Ectodermal cell (in vitro differentiated cells): ENCODE measurements at regions not wholly inside any gene's neighbourhood (a gene's known extent, or its start where the extent isn't known, plus 50 kb on each side); places are given as distances from the start of the nearest gene placed in this dataset.
"Not testable (repeated sequence)": the region's sequence is repeated elsewhere in the genome, so short reads cannot be mapped to it uniquely, and the experiment has no call there.

Experiments used
- H3K27ac ChIP-seq: 2 replicates; pipeline ENCODE4 v1.7.0; 2013; ENCODE audit warnings: mild to moderate bottlenecking, low read depth, low read length; ENCODE audit not compliant: insufficient read depth, poor library complexity, severe bottlenecking
- H3K27me3 ChIP-seq: 2 replicates; pipeline ENCODE4 v1.7.0; 2013; ENCODE audit warnings: mild to moderate bottlenecking, low read length; ENCODE audit not compliant: insufficient read depth, control insufficient read depth, poor library complexity, severe bottlenecking
- H3K36me3 ChIP-seq: one replicate; pipeline ENCODE4 v1.7.0; 2013; ENCODE audit warnings: low read length; ENCODE audit not compliant: control insufficient read depth, insufficient read depth
- H3K4me1 ChIP-seq: one replicate; pipeline ENCODE4 v1.7.0; 2013; ENCODE audit warnings: low read length; ENCODE audit not compliant: control insufficient read depth, insufficient read depth
- H3K4me3 ChIP-seq: 2 replicates; pipeline ENCODE4 v1.7.0; 2013; ENCODE audit warnings: low read depth, low read length, control low read depth; ENCODE audit not compliant: insufficient read depth
- H3K9me3 ChIP-seq: 2 replicates; pipeline ENCODE4 v1.7.0; 2013; ENCODE audit warnings: mild to moderate bottlenecking, low read length, moderate library complexity; ENCODE audit not compliant: control insufficient read depth
- WGBS, 2 experiments: methylation state at CpG; one replicate each; pipeline ENCODE4 v1.1.7; 2013; ENCODE audit warnings: missing lambda C conversion rate in 2 of 2; 5-methylcytosine and 5-hydroxymethylcytosine counted together

DNA sequence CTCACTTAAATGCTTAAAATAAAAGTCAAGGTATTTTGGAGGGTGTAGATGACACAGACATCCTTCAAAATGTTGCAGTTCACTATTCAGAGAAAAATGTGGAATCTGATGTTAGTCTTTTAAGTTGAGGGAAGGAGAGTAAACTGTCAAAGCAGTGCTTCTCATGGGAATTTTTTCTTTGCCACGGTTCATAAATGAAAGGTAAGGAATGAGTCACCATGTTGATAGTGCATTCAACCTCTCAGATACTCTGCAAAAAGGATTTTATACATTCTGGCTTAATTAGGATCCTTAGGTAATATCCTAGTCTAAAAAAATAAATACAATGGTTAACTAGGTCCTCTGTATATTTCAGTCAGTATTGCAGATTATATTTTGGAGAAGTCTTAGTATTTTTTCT lies 804.3 kb downstream of the TTLL7 start:
- not testable (repeated sequence) for H3K36me3 ChIP-seq, H3K4me3 ChIP-seq
- 75% methylated on average over 1 of the region's 1 CpG; no CpG with 5 or more reads in 1 of the 2 experiments for WGBS, 2 experiments

DNA sequence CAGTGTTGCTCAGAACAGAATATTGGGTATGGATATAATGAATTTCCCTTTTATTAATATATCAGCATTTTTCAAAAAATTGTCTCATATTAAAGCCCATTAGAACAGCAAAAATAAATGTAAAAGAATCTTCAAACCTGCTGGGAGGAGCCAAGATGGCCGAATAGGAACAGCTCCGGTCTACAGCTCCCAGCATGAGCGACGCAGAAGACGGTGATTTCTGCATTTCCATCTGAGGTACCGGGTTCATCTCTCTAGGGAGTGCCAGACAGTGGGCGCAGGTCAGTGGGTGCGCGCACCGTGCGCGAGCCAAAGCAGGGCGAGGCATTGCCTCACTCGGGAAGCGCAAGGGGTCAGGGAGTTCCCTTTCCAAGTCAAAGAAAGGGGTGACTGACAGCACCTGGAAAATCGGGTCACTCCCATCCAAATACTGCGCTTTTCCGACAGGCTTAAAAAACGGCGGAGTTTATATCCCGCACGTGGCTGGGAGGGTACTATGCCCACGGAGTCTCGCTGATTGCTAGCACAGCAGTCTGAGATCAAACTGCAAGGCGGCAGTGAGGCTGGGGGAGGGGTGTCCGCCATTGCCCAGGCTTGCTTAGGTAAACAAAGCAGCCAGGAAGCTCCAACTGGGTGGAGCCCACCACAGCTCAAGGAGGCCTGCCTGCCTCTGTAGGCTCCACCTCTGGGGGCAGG lies 816.8 kb downstream of the TTLL7 start:
- H3K4me3 ChIP-seq, H3K27ac ChIP-seq, H3K4me1 ChIP-seq, H3K27me3 ChIP-seq, H3K9me3 ChIP-seq, H3K36me3 ChIP-seq: not testable (repeated sequence)
- 73 to 78% methylated on average over 24 of the region's 26 CpGs for WGBS, 2 experiments

More for the DNA sequence above, 804.3 kb downstream of the TTLL7 start:
- not testable (repeated sequence) for H3K9me3 ChIP-seq, H3K4me1 ChIP-seq, H3K27me3 ChIP-seq, H3K27ac ChIP-seq

DNA sequence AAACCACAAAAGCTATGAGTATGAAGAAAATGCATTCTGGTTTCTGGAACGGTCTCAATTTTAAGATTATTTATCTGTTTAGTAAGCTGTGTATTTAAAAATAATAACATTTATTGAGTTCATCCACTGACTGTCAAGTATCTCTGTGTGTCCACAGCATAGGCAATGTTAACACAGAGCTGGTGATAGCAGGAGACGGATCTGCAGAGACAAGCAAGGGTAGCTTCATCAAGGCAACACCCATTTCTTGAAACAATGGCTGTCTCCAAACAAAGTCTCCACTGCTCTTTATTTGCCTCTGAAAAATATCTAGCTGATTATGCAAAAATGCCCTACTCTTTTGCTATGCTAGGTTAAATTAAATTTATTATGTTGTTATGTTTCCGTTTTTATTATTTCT lies 818.3 kb downstream of the TTLL7 start:
- not testable (repeated sequence) for H3K9me3 ChIP-seq, H3K4me3 ChIP-seq, H3K36me3 ChIP-seq, H3K27me3 ChIP-seq, H3K4me1 ChIP-seq, H3K27ac ChIP-seq
- WGBS, 2 experiments = 33 to 74% methylated on average over 1 to 2 of the region's 3 CpGs

DNA sequence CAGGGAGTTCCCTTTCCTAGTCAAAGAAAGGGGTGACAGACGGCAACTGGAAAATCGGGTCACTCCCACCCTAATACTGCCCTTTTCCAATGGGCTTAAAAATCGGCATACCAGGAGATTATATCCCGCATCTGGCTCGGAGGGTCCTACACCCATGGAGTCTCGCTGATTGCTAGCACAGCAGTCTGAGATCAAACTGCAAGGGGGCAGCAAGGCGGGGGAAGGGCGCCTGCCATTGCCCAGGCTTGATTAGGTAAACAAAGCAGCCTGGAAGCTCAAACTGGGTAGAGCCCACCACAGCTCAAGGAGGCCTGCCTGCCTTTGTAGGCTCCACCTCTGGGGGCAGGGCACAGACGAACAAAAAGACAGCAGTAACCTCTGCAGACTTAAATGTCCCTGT lies 831.3 kb downstream of the TTLL7 start:
- H3K36me3 ChIP-seq, H3K9me3 ChIP-seq, H3K4me3 ChIP-seq, H3K4me1 ChIP-seq, H3K27me3 ChIP-seq, H3K27ac ChIP-seq: not testable (repeated sequence)
- WGBS, 2 experiments = 80 to 87% methylated on average over 8 of the region's 9 CpGs

DNA sequence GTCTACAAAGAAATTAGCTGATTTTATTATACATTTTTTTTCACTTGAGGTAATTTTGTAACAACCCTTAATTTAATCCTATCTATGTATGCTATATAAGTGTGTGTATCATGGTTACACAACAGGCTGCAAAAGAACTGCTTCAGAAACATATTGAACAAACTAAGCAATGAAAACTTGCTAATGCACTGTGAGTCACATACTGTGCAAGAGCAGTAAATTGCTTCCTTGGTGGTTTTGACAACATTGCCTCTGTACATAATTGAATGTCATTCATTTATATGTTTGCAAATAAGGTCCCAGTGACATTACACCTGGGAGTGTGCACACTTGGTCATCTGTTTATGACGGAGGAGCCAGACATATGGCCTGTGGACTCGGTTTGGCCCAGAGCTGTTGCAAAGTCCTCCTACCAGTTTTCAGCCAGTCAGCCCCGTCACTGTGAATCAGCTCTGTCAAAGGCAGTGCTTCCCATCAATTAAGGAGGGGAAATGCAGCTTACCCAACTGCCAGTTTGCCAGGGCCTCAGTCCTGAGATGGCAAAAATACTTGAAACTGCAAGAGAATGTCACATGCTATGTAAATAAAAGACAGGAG lies 835.0 kb downstream of the TTLL7 start:
- H3K36me3 ChIP-seq, H3K4me3 ChIP-seq, H3K4me1 ChIP-seq, H3K9me3 ChIP-seq, H3K27ac ChIP-seq, H3K27me3 ChIP-seq: not testable (repeated sequence)
- WGBS, 2 experiments = 80 to 82% methylated on average over 3 of the region's 3 CpGs

DNA sequence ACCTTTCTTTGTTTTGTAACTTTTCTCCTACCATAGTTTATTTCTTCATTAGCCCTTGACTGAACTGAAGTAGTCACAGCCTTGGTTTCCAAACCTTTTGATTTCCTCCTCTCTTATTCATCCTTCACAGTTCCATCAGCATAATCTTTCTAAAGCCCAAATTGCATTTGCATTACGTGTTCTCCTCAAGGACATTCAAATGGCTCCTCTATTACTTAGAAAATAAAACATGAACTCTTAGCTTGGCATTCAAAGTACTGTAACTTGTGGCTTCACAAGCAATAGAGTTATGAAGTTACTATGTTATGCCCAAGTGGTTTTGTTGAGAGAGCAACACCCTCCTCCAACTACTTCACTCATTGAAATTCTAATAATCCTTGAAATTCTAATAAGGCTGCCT lies 840.0 kb downstream of the TTLL7 start:
- H3K36me3 ChIP-seq, H3K27ac ChIP-seq, H3K27me3 ChIP-seq, H3K4me3 ChIP-seq, H3K4me1 ChIP-seq, H3K9me3 ChIP-seq: not testable (repeated sequence)
- no CpG with 5 or more reads among the region's 1 CpG for WGBS, 2 experiments

DNA sequence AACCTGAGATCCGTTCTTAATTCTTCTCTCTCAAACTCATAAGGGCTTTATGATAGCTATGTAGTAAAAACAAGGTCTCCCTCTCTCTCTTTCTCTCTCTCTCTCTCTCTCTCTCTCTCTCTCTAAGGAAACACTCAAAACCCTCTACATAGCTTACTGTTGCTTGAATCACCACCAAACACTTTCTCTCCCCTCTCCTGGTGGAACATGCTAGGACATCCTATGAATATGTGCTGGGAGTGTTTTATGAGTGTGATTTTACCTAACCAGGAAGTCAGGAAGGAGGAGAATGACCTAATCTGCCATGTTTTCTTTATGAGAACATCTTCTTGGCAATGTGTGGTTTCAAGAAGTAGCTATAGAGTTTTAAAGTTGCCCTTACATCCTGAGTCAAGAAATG lies 844.6 kb downstream of the TTLL7 start:
- H3K27me3 ChIP-seq, H3K27ac ChIP-seq, H3K4me3 ChIP-seq, H3K9me3 ChIP-seq, H3K4me1 ChIP-seq, H3K36me3 ChIP-seq: not testable (repeated sequence)
- no CpG with 5 or more reads among the region's 1 CpG for WGBS, 2 experiments

DNA sequence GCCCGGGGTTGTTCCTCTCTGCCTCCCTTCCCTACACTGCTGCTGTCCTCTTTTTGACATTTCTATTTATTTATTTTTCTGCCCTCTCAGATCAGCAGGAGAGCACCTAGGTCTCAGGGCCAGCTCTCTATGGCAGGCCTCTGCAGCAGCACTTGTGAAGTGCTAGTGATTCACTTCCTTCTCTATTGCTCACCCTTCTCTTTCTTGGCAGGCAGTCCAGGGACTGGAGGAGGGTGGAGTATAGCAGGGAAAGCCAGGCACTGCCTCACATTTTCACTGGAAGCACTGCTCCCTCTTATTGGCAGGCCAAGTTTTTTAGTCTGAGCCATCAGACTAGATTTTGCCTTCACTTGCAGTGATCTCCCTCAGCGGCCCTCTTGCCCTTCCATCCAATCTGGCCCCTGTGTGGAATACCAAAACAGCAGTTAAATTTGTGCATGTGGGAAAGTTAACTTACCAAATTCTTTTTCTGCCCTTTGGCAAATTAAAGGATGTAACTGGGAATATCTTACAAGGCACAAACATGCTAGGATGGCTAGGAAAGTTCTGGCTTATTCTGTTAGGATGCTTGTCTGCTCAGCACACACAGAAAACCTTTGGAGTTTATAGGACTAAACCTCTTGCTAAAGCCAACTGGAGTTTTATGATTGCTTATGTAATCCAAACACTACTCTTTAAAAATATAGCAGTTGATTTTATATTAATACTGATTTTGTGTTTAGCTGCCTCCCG lies 847.6 kb downstream of the TTLL7 start:
- whole genome bisulfite sequencing, 2 experiments = no CpG with 5 or more reads among the region's 3 CpGs
- not testable (repeated sequence) for H3K4me3 ChIP-seq, H3K27ac ChIP-seq, H3K27me3 ChIP-seq, H3K36me3 ChIP-seq, H3K4me1 ChIP-seq, H3K9me3 ChIP-seq

DNA sequence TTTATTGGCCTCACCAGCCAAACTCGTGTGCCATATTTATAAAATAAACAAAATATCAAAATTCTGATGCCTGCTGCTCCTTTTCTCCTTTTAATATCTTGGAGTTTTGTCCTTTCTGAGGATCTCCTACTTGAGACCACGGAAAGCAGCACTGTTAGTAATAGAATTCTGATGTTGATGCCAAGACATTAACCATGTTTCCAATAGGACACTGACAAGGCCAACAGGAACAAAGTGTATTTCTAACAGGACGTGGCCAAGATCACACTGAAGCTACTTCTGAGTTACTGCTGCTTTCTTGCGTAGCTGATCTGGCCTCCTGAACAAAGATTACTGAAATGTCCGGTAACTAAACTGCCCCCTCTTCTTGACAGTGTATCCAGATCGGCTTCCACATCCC lies 848.5 kb downstream of the TTLL7 start:
- WGBS, 2 experiments = 91 to 95% methylated on average over 5 to 6 of the region's 6 CpGs
- not testable (repeated sequence) for H3K36me3 ChIP-seq, H3K27ac ChIP-seq, H3K4me1 ChIP-seq, H3K4me3 ChIP-seq, H3K27me3 ChIP-seq, H3K9me3 ChIP-seq

DNA sequence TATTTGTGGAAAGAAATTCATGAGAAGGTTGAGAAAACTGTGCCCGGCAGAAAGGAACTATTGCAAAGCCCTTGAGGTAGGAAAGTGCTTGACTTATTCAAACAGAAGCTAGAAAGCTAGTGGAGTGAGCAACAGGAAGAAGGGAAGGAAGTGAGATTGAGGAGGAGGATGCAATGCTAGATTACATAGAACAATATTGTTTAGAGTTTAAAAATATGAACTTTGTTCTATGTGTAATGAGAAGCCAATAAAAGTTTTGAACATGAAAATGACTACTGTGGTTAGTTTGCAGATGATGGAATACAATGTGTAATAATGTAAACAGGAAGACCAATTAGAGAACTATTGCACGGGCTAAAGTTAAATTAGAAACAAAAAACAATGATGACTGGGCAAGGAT lies 853.1 kb downstream of the TTLL7 start:
- 97 to 100% methylated on average over 1 of the region's 2 CpGs for WGBS, 2 experiments
- not testable (repeated sequence) for H3K9me3 ChIP-seq

More for the DNA sequence above, 853.1 kb downstream of the TTLL7 start:
- not testable (repeated sequence) for H3K36me3 ChIP-seq, H3K4me1 ChIP-seq, H3K27ac ChIP-seq, H3K27me3 ChIP-seq, H3K4me3 ChIP-seq
